HUES64 (cell line): ENCODE measurements at regions not wholly inside any gene's neighbourhood (a gene's known extent, or its start where the extent isn't known, plus 50 kb on each side); places are given as distances from the start of the nearest gene placed in this dataset.

ENCODE experiments used
- H3K27ac ChIP-seq: 2 replicates; pipeline ENCODE4 v1.7.0; 2013; ENCODE audit warnings: low read depth, low read length, inconsistent platforms
- H3K27me3 ChIP-seq: 2 replicates; pipeline ENCODE4 v1.6.1; 2013; ENCODE audit warnings: mild to moderate bottlenecking, low read length; ENCODE audit not compliant: insufficient read depth
- H3K36me3 ChIP-seq: 2 replicates; pipeline ENCODE4 v1.6.1; 2013; ENCODE audit warnings: mild to moderate bottlenecking, low read length; ENCODE audit not compliant: insufficient read depth
- H3K4me1 ChIP-seq: 2 replicates; pipeline ENCODE4 v1.6.1; 2013; ENCODE audit warnings: mild to moderate bottlenecking, low read length, moderate library complexity; ENCODE audit not compliant: insufficient read depth
- H3K4me3 ChIP-seq: 2 replicates; pipeline ENCODE4 v1.5.1; 2013; ENCODE audit warnings: mild to moderate bottlenecking, low read length, moderate library complexity
- H3K9ac ChIP-seq: 2 replicates; pipeline ENCODE4 v1.6.1; 2013; ENCODE audit warnings: mild to moderate bottlenecking, low read depth, low read length
- H3K9me3 ChIP-seq: 2 replicates; pipeline ENCODE4 v1.6.1; 2013; ENCODE audit warnings: low read depth, low read length; ENCODE audit not compliant: insufficient read depth
- WGBS: fragments of 150-250, 120-280 bp; methylation state at CpG from one replicate; pipeline ENCODE4 v1.1.7; 2013; ENCODE audit warnings: missing lambda C conversion rate; 5-methylcytosine and 5-hydroxymethylcytosine counted together

DNA sequence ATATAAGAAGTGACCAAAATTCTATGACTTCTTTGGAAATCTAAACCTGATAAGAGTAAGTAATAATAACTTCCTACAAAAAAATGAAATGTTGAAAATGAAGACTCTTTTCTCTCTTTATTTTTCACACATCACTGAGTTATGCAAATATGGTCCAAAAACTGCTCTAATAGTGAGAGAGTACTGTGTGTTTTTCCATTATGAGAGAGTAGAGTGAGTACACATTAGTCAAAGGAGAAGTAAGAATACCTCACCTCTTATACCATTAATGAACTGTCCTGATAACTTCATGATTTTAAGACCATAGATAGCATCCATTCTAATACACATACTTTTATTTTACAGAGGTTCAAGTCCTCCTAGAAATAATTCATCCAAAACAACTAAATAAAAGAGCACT lies 1310.2 kb downstream of the SI start:
- Histone ChIP-seq H3K4me1 (no peaks in the 10 kb centered on the region), H3K9me3 (no peaks in the 10 kb centered on the region), H3K9ac (no peak overlapping the region), H3K27ac (no peak overlapping the region), H3K4me3 (no peak overlapping the region), H3K36me3 (no peaks in the 10 kb centered on the region), H3K27me3 (no peaks in the 10 kb centered on the region)

- Histone ChIP-seq H3K9me3 (no peaks in the 10 kb centered on the region; the same call in 1 of the 2 replicates), H3K27ac (no peak overlapping the region), H3K27me3 (no peaks in the 10 kb centered on the region), H3K36me3 (no peaks in the 10 kb centered on the region), H3K4me1 (no peaks in the 10 kb centered on the region), H3K9ac (no peak overlapping the region), H3K4me3 (no peak overlapping the region)
These were observed 1312.2 kb downstream of the SI start for GRCh38 chr3:163766112-163766511.

GRCh38 chr3:163753033-163753432 lies 1325.3 kb downstream of the SI start:
- H3K27me3 ChIP-seq: no peaks in the 10 kb centered on the region
- no peak overlapping the region; the same call in 1 of the 2 replicates for H3K4me3 ChIP-seq
- 96% methylated on average over 1 of the region's 1 CpG for WGBS
- H3K9me3 ChIP-seq: peaks cover 18% of the 10 kb centered on the region; the same call in 1 of the 2 replicates
- no peaks in the 10 kb centered on the region for H3K36me3 ChIP-seq
- H3K9ac ChIP-seq: no peak overlapping the region
- peak overlapping the region; percentile 41; the same call in 1 of the 2 replicates for H3K27ac ChIP-seq
- H3K4me1 ChIP-seq: no peaks in the 10 kb centered on the region; the same call in 1 of the 2 replicates

DNA sequence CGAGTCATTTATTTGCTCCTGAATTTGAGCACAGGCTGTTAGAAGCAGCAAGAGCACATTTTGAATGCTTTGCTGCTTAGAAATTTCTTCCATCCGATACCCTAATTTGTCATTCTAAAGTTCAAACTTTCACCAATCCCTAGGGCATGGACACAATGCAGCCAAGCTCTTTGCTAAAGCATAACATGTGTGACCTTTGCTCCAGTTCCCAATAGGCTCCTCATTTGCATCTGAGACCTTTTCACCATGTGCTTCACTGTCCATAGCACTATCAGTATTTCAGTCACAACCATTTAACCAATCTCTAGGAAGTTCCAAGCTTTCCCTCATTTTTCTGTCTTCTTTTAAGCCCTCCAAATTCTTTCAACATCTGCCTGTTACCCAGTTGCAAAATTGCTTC lies 1333.1 kb downstream of the SI start:
- 94% methylated on average over 2 of the region's 2 CpGs for WGBS
- no peaks in the 10 kb centered on the region for H3K27me3 ChIP-seq
- H3K9me3 ChIP-seq: peaks cover 7% of the 10 kb centered on the region; the same call in 1 of the 2 replicates
- no peaks in the 10 kb centered on the region for H3K4me1 ChIP-seq
- no peaks in the 10 kb centered on the region for H3K36me3 ChIP-seq
- H3K4me3 ChIP-seq: no peak overlapping the region
- H3K9ac ChIP-seq: no peak overlapping the region
- no peak overlapping the region for H3K27ac ChIP-seq

- Histone ChIP-seq H3K27me3 (no peaks in the 10 kb centered on the region), H3K36me3 (no peaks in the 10 kb centered on the region), H3K27ac (no peak overlapping the region), H3K4me1 (no peaks in the 10 kb centered on the region), H3K9me3 (no peaks in the 10 kb centered on the region), H3K9ac (no peak overlapping the region), H3K4me3 (no peak overlapping the region)
- no CpG with 5 or more reads among the region's 1 CpG for WGBS
These were observed 1342.9 kb downstream of the SI start for GRCh38 chr3:163735394-163735793.

GRCh38 chr3:163730684-163731083 lies 1347.6 kb downstream of the SI start:
- Histone ChIP-seq H3K27ac (no peak overlapping the region), H3K9ac (no peak overlapping the region), H3K27me3 (no peaks in the 10 kb centered on the region), H3K36me3 (no peaks in the 10 kb centered on the region), H3K4me1 (no peaks in the 10 kb centered on the region), H3K9me3 (no peaks in the 10 kb centered on the region), H3K4me3 (no peak overlapping the region)
- 92% methylated on average over 1 of the region's 2 CpGs for WGBS

GRCh38 chr3:163726125-163726524 lies 1352.2 kb downstream of the SI start:
- Histone ChIP-seq H3K9ac (no peak overlapping the region), H3K27me3 (no peaks in the 10 kb centered on the region), H3K27ac (no peak overlapping the region), H3K9me3 (peaks cover 12% of the 10 kb centered on the region; the same call in 1 of the 2 replicates), H3K4me3 (no peak overlapping the region), H3K36me3 (no peaks in the 10 kb centered on the region), H3K4me1 (peaks cover 6% of the 10 kb centered on the region; the same call in 1 of the 2 replicates)
- 50% methylated on average over 2 of the region's 2 CpGs for WGBS

DNA sequence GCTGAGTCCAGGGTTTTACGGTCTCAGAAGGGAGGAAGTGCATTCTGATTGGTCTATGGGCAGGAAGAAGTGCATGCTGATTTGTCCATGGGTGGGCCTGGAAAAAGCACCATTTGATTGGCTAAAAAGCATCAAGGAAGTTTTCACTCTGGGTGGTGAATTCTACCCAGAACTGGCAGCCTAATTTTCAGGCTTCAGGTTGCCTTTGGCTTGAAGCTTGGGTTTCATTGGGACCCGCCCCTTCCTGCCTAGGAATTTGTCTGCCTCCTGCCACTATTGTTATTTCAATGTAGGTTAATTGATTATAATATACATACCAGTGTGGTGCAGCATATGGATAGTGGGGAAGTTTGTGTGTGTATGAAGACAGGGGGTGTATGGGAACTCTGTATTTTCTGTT lies 1355.9 kb downstream of the SI start:
- no peaks in the 10 kb centered on the region for H3K36me3 ChIP-seq
- peaks cover 16% of the 10 kb centered on the region; the same call in 1 of the 2 replicates for H3K9me3 ChIP-seq
- peaks cover 6% of the 10 kb centered on the region; the same call in 1 of the 2 replicates for H3K4me1 ChIP-seq
- WGBS: 95% methylated on average over 1 of the region's 2 CpGs
- H3K27me3 ChIP-seq: no peaks in the 10 kb centered on the region
- H3K27ac ChIP-seq: peak overlapping the region; percentile 70
- no peak overlapping the region for H3K4me3 ChIP-seq
- no peak overlapping the region for H3K9ac ChIP-seq

- H3K4me3 ChIP-seq: no peak overlapping the region
- H3K27me3 ChIP-seq: no peaks in the 10 kb centered on the region
- H3K36me3 ChIP-seq: no peaks in the 10 kb centered on the region
- H3K9ac ChIP-seq: no peak overlapping the region
- WGBS: 96% methylated on average over 6 of the region's 6 CpGs
- peaks cover 16% of the 10 kb centered on the region; the same call in 1 of the 2 replicates for H3K9me3 ChIP-seq
- H3K27ac ChIP-seq: peak overlapping the region; percentile 70
- H3K4me1 ChIP-seq: peaks cover 6% of the 10 kb centered on the region; the same call in 1 of the 2 replicates
These were observed 1356.7 kb downstream of the SI start for GRCh38 chr3:163721596-163721995.

GRCh38 chr3:163717377-163717776 lies 1360.9 kb downstream of the SI start:
- H3K9me3 ChIP-seq: peaks cover 16% of the 10 kb centered on the region; the same call in 1 of the 2 replicates
- H3K4me1 ChIP-seq: no peaks in the 10 kb centered on the region
- H3K9ac ChIP-seq: no peak overlapping the region
- no peak overlapping the region for H3K4me3 ChIP-seq
- no peaks in the 10 kb centered on the region for H3K27me3 ChIP-seq
- H3K36me3 ChIP-seq: no peaks in the 10 kb centered on the region
- 98% methylated on average over 4 of the region's 4 CpGs for WGBS
- no peak overlapping the region for H3K27ac ChIP-seq

DNA sequence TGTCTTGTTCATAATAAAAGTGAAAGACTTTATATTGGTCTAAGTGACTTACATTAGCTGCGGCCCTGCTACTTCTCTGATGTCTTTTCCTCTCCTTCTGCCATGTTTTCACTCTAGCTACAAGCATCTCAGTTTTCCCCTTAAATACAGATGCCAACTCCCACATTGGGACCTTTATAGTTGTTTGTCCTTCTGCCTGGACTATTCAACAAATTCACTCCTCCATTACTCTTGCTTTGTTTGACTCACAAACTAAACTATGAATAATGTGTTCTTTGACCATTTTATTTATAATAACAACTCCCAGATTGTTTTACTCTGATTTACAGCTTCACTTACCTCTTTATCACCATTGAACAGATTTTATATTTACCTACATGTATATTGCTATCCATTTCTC lies 1369.9 kb downstream of the SI start:
- H3K4me1 ChIP-seq: no peaks in the 10 kb centered on the region
- 90% methylated on average over 1 of the region's 1 CpG for WGBS

GRCh38 chr3:163707659-163708058 lies 1370.6 kb downstream of the SI start:
- H3K27ac ChIP-seq: no peak overlapping the region
- H3K36me3 ChIP-seq: no peaks in the 10 kb centered on the region
- no peak overlapping the region for H3K4me3 ChIP-seq
- H3K9me3 ChIP-seq: no peaks in the 10 kb centered on the region
- no peak overlapping the region for H3K9ac ChIP-seq
- H3K27me3 ChIP-seq: no peaks in the 10 kb centered on the region
- no peaks in the 10 kb centered on the region for H3K4me1 ChIP-seq

More for the DNA sequence above, 1369.9 kb downstream of the SI start:
- Histone ChIP-seq H3K36me3 (no peaks in the 10 kb centered on the region), H3K27ac (no peak overlapping the region), H3K9ac (no peak overlapping the region), H3K9me3 (no peaks in the 10 kb centered on the region), H3K27me3 (no peaks in the 10 kb centered on the region), H3K4me3 (no peak overlapping the region)
